ENCODE measurements at regions not wholly inside any gene's neighbourhood (a gene's known extent, or its start where the extent isn't known, plus 50 kb on each side); places are given as distances from the start of the nearest gene placed in this dataset.
"Not testable (repeated sequence)": the region's sequence is repeated elsewhere in the genome, so short reads cannot be mapped to it uniquely, and the experiment has no call there.

- no peak for DNase-seq (ENCODE audit: low spot score in 2 of 2)
- Mint-ChIP-seq H3K27me3 (peaks cover 5% of the 10 kb centered on the region), H3K9me3 (no peaks in the 10 kb centered on the region), H3K4me3 (no peak overlapping the region), H3K4me1 (no peaks in the 10 kb centered on the region), H3K27ac (ENCODE audit: low read depth) (no peak overlapping the region), H3K36me3 (ENCODE audit: insufficient read depth) (no peaks in the 10 kb centered on the region)
- no peak for ATAC-seq (replicated peaks; ENCODE audit: extremely low read depth, poor library complexity, severe bottlenecking)
Observed at GRCh38 chrY:12427361-12427760, 273.7 kb upstream of the USP9Y start.

GRCh38 chrY:12431546-12431945 lies 269.5 kb upstream of the USP9Y start:
- Mint-ChIP-seq H3K36me3 (ENCODE audit: insufficient read depth) (no peaks in the 10 kb centered on the region), H3K27ac (ENCODE audit: low read depth) (no peak overlapping the region), H3K4me3 (no peak overlapping the region), H3K27me3 (peaks cover 17% of the 10 kb centered on the region), H3K9me3 (no peaks in the 10 kb centered on the region), H3K4me1 (no peaks in the 10 kb centered on the region)
- ATAC-seq (replicated peaks; ENCODE audit: extremely low read depth, poor library complexity, severe bottlenecking) (no peak), DNase-seq (ENCODE audit: low spot score in 2 of 2) (no peak)

GRCh38 chrY:12438823-12439222 lies 262.2 kb upstream of the USP9Y start:
- DNase-seq (ENCODE audit: low spot score in 2 of 2); H3K9me3 Mint-ChIP-seq; H3K4me1 Mint-ChIP-seq; H3K36me3 Mint-ChIP-seq (ENCODE audit: insufficient read depth); H3K4me3 Mint-ChIP-seq; H3K27ac Mint-ChIP-seq (ENCODE audit: low read depth); ATAC-seq (replicated peaks; ENCODE audit: extremely low read depth, poor library complexity, severe bottlenecking): not testable (repeated sequence)
- peaks cover 13% of the 10 kb centered on the region for H3K27me3 Mint-ChIP-seq

GRCh38 chrY:12444200-12444599 lies 256.8 kb upstream of the USP9Y start:
- DNase-seq (ENCODE audit: low spot score in 2 of 2), result no peak
- Mint-ChIP-seq H3K27ac (ENCODE audit: low read depth) (no peak overlapping the region), H3K4me1 (no peaks in the 10 kb centered on the region), H3K9me3 (peaks cover 6% of the 10 kb centered on the region), H3K27me3 (no peaks in the 10 kb centered on the region), H3K4me3 (no peak overlapping the region), H3K36me3 (ENCODE audit: insufficient read depth) (no peaks in the 10 kb centered on the region)
- no peak for ATAC-seq (replicated peaks; ENCODE audit: extremely low read depth, poor library complexity, severe bottlenecking)

GRCh38 chrY:12446486-12447265 lies 254.4 kb upstream of the USP9Y start:
- peaks cover 12% of the 10 kb centered on the region for H3K9me3 Mint-ChIP-seq
- H3K4me3 Mint-ChIP-seq; H3K27ac Mint-ChIP-seq (ENCODE audit: low read depth); ATAC-seq (replicated peaks; ENCODE audit: extremely low read depth, poor library complexity, severe bottlenecking); H3K27me3 Mint-ChIP-seq; H3K36me3 Mint-ChIP-seq (ENCODE audit: insufficient read depth); DNase-seq (ENCODE audit: low spot score in 2 of 2); H3K4me1 Mint-ChIP-seq: not testable (repeated sequence)

GRCh38 chrY:12448561-12448960 lies 252.5 kb upstream of the USP9Y start:
- H3K4me1 Mint-ChIP-seq; H3K9me3 Mint-ChIP-seq; ATAC-seq (replicated peaks; ENCODE audit: extremely low read depth, poor library complexity, severe bottlenecking); H3K4me3 Mint-ChIP-seq; H3K27ac Mint-ChIP-seq (ENCODE audit: low read depth); H3K36me3 Mint-ChIP-seq (ENCODE audit: insufficient read depth); DNase-seq (ENCODE audit: low spot score in 2 of 2); H3K27me3 Mint-ChIP-seq: not testable (repeated sequence)

- H3K9me3 Mint-ChIP-seq; ATAC-seq (replicated peaks; ENCODE audit: extremely low read depth, poor library complexity, severe bottlenecking); H3K27me3 Mint-ChIP-seq; H3K27ac Mint-ChIP-seq (ENCODE audit: low read depth); DNase-seq (ENCODE audit: low spot score in 2 of 2); H3K36me3 Mint-ChIP-seq (ENCODE audit: insufficient read depth); H3K4me1 Mint-ChIP-seq; H3K4me3 Mint-ChIP-seq: not testable (repeated sequence)
Observed at GRCh38 chrY:12453318-12453717, 247.7 kb upstream of the USP9Y start.

GRCh38 chrY:12459965-12460364 lies 241.1 kb upstream of the USP9Y start:
- no peaks in the 10 kb centered on the region for H3K9me3 Mint-ChIP-seq
- no peak overlapping the region for H3K27ac Mint-ChIP-seq (ENCODE audit: low read depth)
- DNase-seq (ENCODE audit: low spot score in 2 of 2), result no peak
- H3K27me3 Mint-ChIP-seq, result peaks cover 6% of the 10 kb centered on the region
- ATAC-seq (replicated peaks; ENCODE audit: extremely low read depth, poor library complexity, severe bottlenecking), result no peak
- H3K4me1 Mint-ChIP-seq, result no peaks in the 10 kb centered on the region
- H3K4me3 Mint-ChIP-seq, result no peak overlapping the region
- no peaks in the 10 kb centered on the region for H3K36me3 Mint-ChIP-seq (ENCODE audit: insufficient read depth)

- no peak overlapping the region for H3K27ac Mint-ChIP-seq (ENCODE audit: low read depth)
- H3K27me3 Mint-ChIP-seq, result peaks cover 6% of the 10 kb centered on the region
- H3K9me3 Mint-ChIP-seq, result peaks cover 12% of the 10 kb centered on the region
- ATAC-seq (replicated peaks; ENCODE audit: extremely low read depth, poor library complexity, severe bottlenecking), result no peak
- H3K4me3 Mint-ChIP-seq, result no peak overlapping the region
- H3K36me3 Mint-ChIP-seq (ENCODE audit: insufficient read depth), result no peaks in the 10 kb centered on the region
- no peaks in the 10 kb centered on the region for H3K4me1 Mint-ChIP-seq
- no peak for DNase-seq (ENCODE audit: low spot score in 2 of 2)
Observed at GRCh38 chrY:12464155-12464554, 236.9 kb upstream of the USP9Y start.

- no peaks in the 10 kb centered on the region for H3K36me3 Mint-ChIP-seq (ENCODE audit: insufficient read depth)
- ATAC-seq (replicated peaks; ENCODE audit: extremely low read depth, poor library complexity, severe bottlenecking) (no peak), DNase-seq (ENCODE audit: low spot score in 2 of 2) (no peak)
- H3K27ac Mint-ChIP-seq (ENCODE audit: low read depth), result no peak overlapping the region
- no peak overlapping the region for H3K4me3 Mint-ChIP-seq
- H3K4me1 Mint-ChIP-seq, result no peaks in the 10 kb centered on the region
- H3K9me3 Mint-ChIP-seq, result peaks cover 14% of the 10 kb centered on the region
- peaks cover 6% of the 10 kb centered on the region for H3K27me3 Mint-ChIP-seq
Observed at GRCh38 chrY:12465706-12466105, 235.3 kb upstream of the USP9Y start.

GRCh38 chrY:12469081-12469480 lies 231.9 kb upstream of the USP9Y start:
- Mint-ChIP-seq H3K27ac (ENCODE audit: low read depth) (peak overlapping the region; percentile 11), H3K4me3 (no peak overlapping the region), H3K36me3 (ENCODE audit: insufficient read depth) (no peaks in the 10 kb centered on the region), H3K4me1 (no peaks in the 10 kb centered on the region), H3K9me3 (peaks cover 14% of the 10 kb centered on the region), H3K27me3 (peaks cover 1% of the 10 kb centered on the region)
- ATAC-seq (replicated peaks; ENCODE audit: extremely low read depth, poor library complexity, severe bottlenecking) (no peak), DNase-seq (ENCODE audit: low spot score in 2 of 2) (no peak)

- ATAC-seq (replicated peaks; ENCODE audit: extremely low read depth, poor library complexity, severe bottlenecking) (no peak), DNase-seq (ENCODE audit: low spot score in 2 of 2) (no peak)
- Mint-ChIP-seq H3K27me3 (no peaks in the 10 kb centered on the region), H3K9me3 (no peaks in the 10 kb centered on the region), H3K36me3 (ENCODE audit: insufficient read depth) (no peaks in the 10 kb centered on the region), H3K27ac (ENCODE audit: low read depth) (no peak overlapping the region), H3K4me1 (peaks cover 5% of the 10 kb centered on the region), H3K4me3 (no peak overlapping the region)
Observed at GRCh38 chrY:12474472-12474871, 226.6 kb upstream of the USP9Y start.

- Mint-ChIP-seq H3K4me3 (no peak overlapping the region), H3K27ac (ENCODE audit: low read depth) (no peak overlapping the region), H3K9me3 (no peaks in the 10 kb centered on the region), H3K27me3 (no peaks in the 10 kb centered on the region), H3K4me1 (peaks cover 11% of the 10 kb centered on the region), H3K36me3 (ENCODE audit: insufficient read depth) (no peaks in the 10 kb centered on the region)
- peak; percentile 70 for ATAC-seq (replicated peaks; ENCODE audit: extremely low read depth, poor library complexity, severe bottlenecking)
- DNase-seq (ENCODE audit: low spot score in 2 of 2), result peak; percentile 16 to 39
Observed at GRCh38 chrY:12479382-12479781, 221.6 kb upstream of the USP9Y start.

Data from central memory CD8-positive, alpha-beta T cell (primary cell).